ENCODE measurements at regions not wholly inside any gene's neighbourhood (a gene's known extent, or its start where the extent isn't known, plus 50 kb on each side); places are given as distances from the start of the nearest gene placed in this dataset.

GRCh38 chr1:225707824-225708223, 54.9 kb upstream of the ENAH start:
- DNase-seq: no peak

GRCh38 chr1:225709101-225709500, 56.2 kb upstream of the ENAH start:
- no peak for DNase-seq

- no peak for DNase-seq
Observed at GRCh38 chr1:225710804-225711203, 57.9 kb upstream of the ENAH start.

- no peak for DNase-seq
Observed at GRCh38 chr1:225711236-225711937, 58.5 kb upstream of the ENAH start.

- DNase-seq: peak; percentile 65
Observed at GRCh38 chr1:225712391-225712790, 59.5 kb upstream of the ENAH start.

- DNase-seq: no peak
Observed at GRCh38 chr1:225713281-225713680, 60.4 kb upstream of the ENAH start.

GRCh38 chr1:225720937-225721336, 56.7 kb upstream of the SRP9 start:
- DNase-seq: no peak

GRCh38 chr1:225724251-225724650, 53.4 kb upstream of the SRP9 start:
- DNase-seq: no peak

All from hematopoietic multipotent progenitor cell treated with erythropoietin and hydrocortisone succinate and interleukin-3 and kit ligand, for 6 days (in vitro differentiated cells).